Fibroblast of the aortic adventitia (primary cell): ENCODE measurements at regions not wholly inside any gene's neighbourhood (a gene's known extent, or its start where the extent isn't known, plus 50 kb on each side); places are given as distances from the start of the nearest gene placed in this dataset.

Experiments used
- DNase-seq: peaks from one replicate; pipeline ENCODE4 v3.0.0-alpha.2; 2010; ENCODE audit warnings: low read depth
- H3K4me3 ChIP-seq: 2 replicates; pipeline ENCODE4 v1.5.1; 2011; ENCODE audit warnings: low read depth, mild to moderate bottlenecking, control low read depth, low read length, moderate library complexity
- TF ChIP-seq, protein P1 (sequence below): IDR thresholded peaks from 2 replicates; pipeline ENCODE4 v1.5.1; 2011; ENCODE audit warnings: mild to moderate bottlenecking, low read length, control low read depth, inconsistent platforms; ENCODE audit not compliant: insufficient read depth

DNA sequence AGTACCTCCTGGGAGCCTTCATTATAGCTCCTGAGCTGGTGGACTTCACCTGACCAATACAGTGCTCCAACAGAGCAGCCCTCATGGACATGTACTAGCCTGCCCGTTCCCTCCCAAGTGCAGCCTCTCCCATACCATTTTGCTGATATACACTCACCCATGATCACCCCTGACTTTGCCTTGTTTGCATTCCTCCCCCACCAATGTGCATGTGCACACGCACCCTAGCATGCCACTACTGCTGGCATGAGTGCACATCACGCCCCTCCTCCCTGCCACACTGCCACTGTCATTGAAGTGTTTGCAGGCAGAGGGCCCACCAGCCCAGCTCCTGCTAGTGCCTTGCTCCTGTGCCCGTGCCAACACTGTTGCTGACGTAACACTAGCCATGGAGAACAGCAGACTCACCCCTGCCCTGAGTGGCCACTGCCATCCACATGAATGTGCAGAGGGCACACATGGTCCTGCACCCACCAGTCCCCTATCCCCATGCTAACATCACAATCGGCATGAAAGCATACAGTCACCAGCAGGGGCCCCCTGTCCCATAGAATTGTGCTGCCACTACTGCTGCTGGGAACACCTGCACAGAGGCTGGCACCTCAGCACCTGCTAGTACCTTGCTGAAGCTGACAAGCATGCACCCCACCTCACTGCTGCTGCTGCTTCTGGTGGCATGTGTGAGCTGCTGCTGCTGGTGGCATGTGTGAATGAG lies 110.3 kb downstream of the SINHCAF start:
- no peak for DNase-seq
- no peak overlapping the region for H3K4me3 ChIP-seq
- TF ChIP-seq, protein P1, sequence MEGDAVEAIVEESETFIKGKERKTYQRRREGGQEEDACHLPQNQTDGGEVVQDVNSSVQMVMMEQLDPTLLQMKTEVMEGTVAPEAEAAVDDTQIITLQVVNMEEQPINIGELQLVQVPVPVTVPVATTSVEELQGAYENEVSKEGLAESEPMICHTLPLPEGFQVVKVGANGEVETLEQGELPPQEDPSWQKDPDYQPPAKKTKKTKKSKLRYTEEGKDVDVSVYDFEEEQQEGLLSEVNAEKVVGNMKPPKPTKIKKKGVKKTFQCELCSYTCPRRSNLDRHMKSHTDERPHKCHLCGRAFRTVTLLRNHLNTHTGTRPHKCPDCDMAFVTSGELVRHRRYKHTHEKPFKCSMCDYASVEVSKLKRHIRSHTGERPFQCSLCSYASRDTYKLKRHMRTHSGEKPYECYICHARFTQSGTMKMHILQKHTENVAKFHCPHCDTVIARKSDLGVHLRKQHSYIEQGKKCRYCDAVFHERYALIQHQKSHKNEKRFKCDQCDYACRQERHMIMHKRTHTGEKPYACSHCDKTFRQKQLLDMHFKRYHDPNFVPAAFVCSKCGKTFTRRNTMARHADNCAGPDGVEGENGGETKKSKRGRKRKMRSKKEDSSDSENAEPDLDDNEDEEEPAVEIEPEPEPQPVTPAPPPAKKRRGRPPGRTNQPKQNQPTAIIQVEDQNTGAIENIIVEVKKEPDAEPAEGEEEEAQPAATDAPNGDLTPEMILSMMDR = no peak

DNA sequence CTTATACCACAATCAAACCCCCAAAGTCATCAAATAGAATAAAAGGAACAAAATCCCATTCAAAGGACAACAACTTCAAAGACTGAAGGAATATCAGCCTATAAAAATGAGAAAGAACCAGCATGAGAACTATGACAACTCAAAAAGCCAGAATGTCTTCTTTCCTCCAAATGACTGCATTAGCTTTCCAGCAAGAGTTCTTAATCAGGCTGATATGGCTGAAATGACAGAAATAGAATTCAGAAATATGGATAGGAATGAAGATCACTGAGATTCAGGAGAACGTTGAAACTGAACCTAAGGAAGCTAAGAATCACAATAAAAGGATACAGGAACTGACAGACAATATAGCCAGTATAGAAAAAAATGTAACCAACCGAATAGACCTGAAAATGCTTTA lies 109.5 kb downstream of the SINHCAF start:
- H3K4me3 ChIP-seq = no peak overlapping the region
- TF ChIP-seq, protein P1 = no peak
- no peak for DNase-seq

DNA sequence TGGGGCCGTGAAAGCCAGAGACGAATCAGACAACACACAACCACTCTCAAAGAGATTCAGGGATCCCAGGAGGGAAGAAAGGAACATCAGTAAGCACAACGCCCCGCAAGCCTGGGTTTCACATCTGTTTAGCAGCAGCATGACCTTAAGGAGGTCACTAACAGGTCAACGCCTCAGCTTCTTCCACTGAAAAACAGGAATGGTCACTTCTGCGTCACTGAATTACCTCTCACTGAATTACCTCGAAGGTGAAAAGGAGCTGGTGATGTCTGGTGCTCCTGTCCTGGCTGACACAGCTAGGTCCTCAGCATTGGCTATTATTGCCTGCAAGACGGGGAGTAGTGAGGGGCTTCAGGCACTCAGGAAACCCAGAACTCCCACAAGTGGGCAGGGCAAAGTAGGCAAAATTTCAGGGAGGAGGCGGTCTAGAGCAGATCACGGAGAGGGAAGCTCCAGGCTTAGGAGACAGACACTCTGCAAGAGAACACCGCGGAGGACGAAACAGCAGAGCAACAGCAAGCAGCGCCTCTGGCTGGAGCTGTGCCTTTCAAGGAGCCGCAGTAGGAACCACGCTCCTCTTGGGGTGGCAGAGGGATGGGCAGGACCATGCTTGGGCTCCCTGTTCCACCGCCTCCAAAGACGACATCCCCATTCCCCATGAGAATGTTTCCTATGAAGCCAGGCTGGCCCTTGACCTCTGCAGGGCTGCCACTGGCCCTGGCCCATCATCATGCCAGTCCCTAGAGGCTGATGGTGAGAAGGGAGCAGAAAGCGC lies 108.4 kb downstream of the SINHCAF start:
- DNase-seq = no peak

DNA sequence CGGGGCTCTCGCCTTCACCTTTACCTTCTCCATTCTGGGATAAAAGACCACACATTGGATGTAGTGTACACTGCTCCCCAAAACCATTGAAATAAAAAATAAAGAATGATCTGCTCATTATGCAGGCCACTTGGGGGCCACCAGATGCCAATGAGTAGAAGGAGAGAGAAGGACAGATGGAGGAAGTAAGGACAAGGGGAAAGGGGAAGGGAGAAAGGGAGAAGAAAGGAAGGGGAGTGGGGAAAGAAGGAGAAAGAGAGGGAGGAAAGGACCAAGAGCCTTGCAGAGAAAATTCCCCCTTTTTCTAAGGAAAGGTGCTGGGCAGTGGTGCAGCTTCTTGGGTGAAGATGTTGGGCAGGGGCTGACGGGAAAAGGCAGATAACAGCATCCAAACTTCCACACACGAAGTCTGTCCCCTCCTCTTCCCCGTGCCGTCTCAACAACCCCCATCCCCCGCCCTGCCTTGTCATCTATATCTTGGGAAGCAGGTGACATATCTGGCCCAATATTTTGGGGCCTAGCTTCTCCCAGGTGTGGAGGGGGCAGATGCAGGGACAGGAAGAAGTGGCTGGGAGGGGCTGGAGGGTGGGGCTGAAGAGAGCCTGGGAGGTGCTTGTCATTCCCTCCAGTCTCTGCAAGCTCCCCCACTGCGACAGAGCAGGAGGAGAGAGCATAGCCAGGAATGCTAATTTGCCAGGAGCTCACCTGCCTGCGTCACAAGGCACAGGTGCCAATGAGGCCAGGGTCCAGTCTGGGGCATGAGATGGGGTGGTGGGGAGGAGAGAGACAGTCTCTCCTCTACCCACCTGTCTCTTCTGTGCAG lies 107.5 kb downstream of the SINHCAF start:
- H3K4me3 ChIP-seq = no peak overlapping the region
- no peak for DNase-seq
- TF ChIP-seq, protein P1 = no peak

More for the DNA sequence above, 108.4 kb downstream of the SINHCAF start:
- H3K4me3 ChIP-seq = no peak overlapping the region
- TF ChIP-seq, protein P1 = no peak

DNA sequence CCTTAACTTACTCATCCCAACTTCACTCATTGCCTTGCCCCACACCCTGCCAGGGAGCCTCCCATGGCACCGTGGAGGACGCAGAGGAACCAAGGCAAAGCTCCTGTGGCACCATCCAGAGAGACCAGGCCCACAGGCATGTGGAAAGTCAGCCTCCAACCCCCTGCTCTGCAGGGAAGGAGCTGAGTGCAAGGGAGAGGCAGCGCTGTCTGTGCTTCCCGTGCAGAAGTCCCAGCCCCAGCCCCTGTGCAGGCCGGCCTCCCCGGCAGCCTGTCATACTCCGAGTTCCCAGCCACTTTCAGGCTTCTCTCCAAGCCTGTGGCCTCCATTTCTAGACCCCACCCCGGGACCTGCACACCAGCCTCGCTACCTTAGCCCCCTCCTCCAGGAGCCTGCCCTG lies 106.4 kb downstream of the SINHCAF start:
- no peak for DNase-seq
- H3K4me3 ChIP-seq = no peak overlapping the region
- TF ChIP-seq, protein P1 = no peak

DNA sequence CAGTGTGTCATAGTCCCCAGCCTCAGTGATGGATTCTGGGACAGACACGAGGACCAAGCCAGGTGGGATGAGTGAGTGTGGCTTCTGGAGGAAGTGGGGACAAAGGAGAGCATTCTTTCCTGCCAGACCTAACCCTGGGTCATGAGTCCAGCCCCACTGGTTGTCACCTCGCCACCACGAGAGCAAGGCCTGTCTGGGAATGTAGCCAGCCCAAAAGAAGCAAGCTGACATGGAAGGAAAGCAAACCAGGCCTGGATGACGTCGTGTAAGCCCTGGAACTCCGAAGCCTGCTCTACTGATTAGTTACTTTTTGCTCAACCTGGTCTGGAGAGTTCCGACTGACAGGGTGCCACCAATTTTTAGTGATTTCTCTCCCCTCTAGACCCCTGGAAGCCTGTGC lies 105.9 kb downstream of the SINHCAF start:
- H3K4me3 ChIP-seq = no peak overlapping the region
- DNase-seq = no peak
- TF ChIP-seq, protein P1 = no peak
